ENCODE measurements at regions not wholly inside any gene's neighbourhood (a gene's known extent, or its start where the extent isn't known, plus 50 kb on each side); places are given as distances from the start of the nearest gene placed in this dataset.
A peak's percentile ranks its signal among the peaks of the same experiment; 100 is the strongest.
"Not testable (repeated sequence)": the region's sequence is repeated elsewhere in the genome, so short reads cannot be mapped to it uniquely, and the experiment has no call there.

- not testable (repeated sequence) for DNase-seq (ENCODE audit: low read depth in 4 of 4, low spot score in 3 of 4)
Measured at GRCh38 chr1:143845193-143845592, 126.6 kb downstream of the FAM72C start.

DNA sequence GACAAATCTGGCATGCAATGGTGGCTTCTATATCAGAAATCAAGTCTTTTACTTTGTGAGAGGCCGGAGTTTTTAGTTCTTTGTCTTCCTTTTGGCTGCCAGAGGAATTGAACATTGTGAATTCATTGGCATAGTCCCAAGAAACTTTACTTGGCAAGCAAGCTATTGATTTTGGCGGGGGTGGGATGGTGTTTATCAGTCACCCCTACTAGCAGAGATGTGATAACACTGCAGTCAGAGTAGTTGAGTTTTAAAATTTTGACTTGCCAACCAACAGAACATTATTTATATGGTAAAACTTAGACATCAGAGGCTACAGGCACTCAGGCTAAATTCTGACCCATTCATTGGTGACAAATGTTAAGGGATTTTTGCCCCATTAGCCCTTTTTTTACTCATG is 129.7 kb downstream of the FAM72C start:
- DNase-seq (ENCODE audit: low read depth in 4 of 4, low spot score in 3 of 4) = not testable (repeated sequence)

GRCh38 chr1:143839182-143839581 is 132.6 kb downstream of the FAM72C start:
- DNase-seq (ENCODE audit: low read depth in 4 of 4, low spot score in 3 of 4) = not testable (repeated sequence)

DNA sequence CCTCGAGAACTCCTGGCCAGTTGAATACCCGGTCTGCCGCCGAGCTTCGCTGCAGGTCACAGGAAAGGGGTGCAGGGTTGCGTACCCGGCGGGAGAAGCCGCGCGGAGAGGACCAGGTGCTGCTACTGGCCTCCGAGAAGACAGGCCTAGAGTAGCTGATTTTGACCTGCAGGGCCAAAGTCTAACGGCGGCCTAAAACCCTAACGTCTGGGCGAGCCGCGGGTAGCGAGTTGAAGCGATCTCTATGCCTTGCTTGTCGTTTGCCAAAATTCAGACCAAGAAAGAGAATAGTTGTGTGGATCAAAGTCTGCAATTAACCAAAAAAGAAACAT is 133.2 kb downstream of the FAM72C start:
- not testable (repeated sequence) for DNase-seq (ENCODE audit: low read depth in 4 of 4, low spot score in 3 of 4)

DNA sequence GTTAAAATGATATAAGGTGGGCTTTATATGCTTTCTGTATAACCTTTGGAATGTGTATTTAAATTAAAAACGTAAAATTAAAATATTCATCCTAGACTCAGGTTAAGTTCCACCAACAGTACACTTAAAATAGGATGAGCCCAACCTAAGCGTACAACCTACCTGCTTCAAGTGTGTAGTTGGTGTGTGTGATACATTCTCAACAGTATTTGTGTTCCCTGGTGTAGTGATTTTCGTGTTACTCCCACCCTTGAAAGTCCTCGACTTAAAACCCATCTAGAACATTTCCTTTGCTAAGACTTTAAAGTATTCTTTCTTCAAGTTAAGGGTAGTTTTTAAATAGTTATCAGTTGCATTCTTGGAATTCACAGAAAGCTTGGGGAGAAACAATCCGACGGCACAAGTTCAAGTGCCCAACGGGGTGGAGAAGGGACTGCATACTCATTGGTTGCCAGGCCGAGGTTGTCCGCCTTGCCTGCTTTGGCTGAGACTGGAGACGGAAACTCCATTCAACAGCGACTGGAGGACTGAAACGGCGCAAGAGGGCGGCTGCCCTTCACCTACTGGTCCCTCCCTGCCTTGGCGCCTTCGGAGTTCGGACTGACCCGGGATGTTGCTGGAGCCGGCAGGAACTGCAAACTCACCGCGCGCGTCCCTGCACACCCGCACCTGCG is 133.7 kb downstream of the FAM72C start:
- DNase-seq (ENCODE audit: low read depth in 4 of 4, low spot score in 3 of 4) = not testable (repeated sequence)

DNA sequence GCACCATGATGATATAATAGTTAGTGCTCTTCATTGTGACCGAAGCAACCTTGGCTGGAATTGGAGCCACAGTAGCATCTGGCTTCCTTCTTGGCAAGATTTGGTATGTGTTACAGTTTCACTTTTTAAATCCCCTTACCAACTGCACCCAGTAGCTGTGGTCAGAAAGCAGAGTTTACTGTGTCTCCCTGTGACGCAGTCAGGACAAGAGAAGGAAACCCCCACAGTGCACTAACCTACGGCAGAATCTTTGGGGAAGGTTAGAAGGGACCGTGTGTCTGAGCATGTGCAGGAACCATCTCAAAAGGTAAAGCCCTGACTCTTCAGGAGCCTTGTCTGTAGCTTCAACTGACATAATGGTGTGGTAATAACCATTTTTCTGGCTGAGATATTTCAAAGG is 138.4 kb downstream of the FAM72C start:
- DNase-seq (ENCODE audit: low read depth in 4 of 4, low spot score in 3 of 4) = not testable (repeated sequence)

DNA sequence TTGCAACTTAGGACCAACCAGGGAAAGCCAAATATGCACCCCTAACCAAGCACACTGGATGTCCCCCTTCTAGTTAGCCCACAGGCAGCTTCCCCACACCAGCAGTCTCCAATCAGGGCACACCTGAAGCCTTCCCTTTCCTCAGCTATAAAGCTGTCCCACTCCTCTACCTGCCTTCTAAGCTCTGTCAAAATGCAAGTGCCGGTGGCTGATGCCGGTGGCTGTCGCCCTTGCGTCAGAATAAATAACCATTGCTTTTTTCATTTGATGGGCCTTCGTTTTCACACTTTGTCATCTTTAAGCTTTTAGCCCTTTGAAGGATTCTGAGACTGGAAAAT is 139.4 kb downstream of the FAM72C start:
- not testable (repeated sequence) for DNase-seq (ENCODE audit: low read depth in 4 of 4, low spot score in 3 of 4)

- not testable (repeated sequence) for DNase-seq (ENCODE audit: low read depth in 4 of 4, low spot score in 3 of 4)
Measured at GRCh38 chr1:143831479-143832378, 140.1 kb downstream of the FAM72C start.

DNA sequence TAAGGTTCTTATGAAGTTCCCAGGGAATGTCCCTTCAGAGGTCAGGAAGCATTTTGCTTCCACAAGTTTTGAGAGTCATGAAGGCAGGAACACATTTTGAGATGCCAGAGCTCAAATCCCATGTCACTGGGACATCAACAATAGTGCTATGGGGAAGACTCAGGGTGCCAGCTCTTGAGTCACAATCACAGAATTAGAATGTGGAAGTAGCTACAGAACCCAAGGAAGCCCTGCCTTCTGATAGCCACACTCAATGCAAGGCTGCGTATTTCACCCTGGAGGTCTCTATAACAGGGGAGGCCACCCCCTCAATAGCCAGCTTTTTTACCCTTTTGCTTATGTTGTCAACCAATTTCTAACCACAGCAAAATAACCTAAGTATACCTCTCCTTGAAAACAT is 145.6 kb downstream of the FAM72C start:
- not testable (repeated sequence) for DNase-seq (ENCODE audit: low read depth in 4 of 4, low spot score in 3 of 4)

GRCh38 chr1:143824266-143824665 is 147.5 kb downstream of the FAM72C start:
- not testable (repeated sequence) for DNase-seq (ENCODE audit: low read depth in 4 of 4, low spot score in 3 of 4)

GRCh38 chr1:143820058-143820457 is 151.7 kb downstream of the FAM72C start:
- DNase-seq (ENCODE audit: low read depth in 4 of 4, low spot score in 3 of 4) = not testable (repeated sequence)

DNA sequence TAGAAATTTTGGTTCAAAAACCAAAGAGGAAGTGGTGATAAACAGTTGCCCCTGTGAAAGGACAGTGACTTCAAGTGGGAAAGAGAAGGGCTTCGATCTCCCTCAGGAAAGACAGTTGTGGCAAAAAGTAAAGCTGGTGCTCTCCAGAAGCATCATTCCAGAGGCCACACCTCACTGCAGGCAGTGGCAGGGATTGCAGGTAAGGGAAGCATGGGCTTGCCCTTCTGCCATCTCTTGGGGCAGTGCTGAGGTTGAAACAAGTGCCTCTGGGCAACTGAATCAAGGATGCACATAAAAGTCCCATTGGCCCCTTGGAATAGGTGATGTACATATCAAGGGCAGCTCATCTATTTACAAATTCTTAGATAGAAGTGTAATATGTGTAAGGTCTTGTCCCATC is 155.4 kb downstream of the FAM72C start:
- DNase-seq (ENCODE audit: low read depth in 4 of 4, low spot score in 3 of 4) = not testable (repeated sequence)

GRCh38 chr1:143805374-143805773 is 166.4 kb downstream of the FAM72C start:
- DNase-seq (ENCODE audit: low read depth in 4 of 4, low spot score in 3 of 4) = not testable (repeated sequence)

GRCh38 chr1:143804707-143805356 is 167.0 kb downstream of the FAM72C start:
- DNase-seq (ENCODE audit: low read depth in 4 of 4, low spot score in 3 of 4) = not testable (repeated sequence)

GRCh38 chr1:143803927-143804411 is 167.8 kb downstream of the FAM72C start:
- peak in 1 of 4 donors; percentile 24 for DNase-seq (ENCODE audit: low read depth in 4 of 4, low spot score in 3 of 4)

- not testable (repeated sequence) for DNase-seq (ENCODE audit: low read depth in 4 of 4, low spot score in 3 of 4)
Measured at GRCh38 chr1:143803095-143803494, 168.7 kb downstream of the FAM72C start.

DNA sequence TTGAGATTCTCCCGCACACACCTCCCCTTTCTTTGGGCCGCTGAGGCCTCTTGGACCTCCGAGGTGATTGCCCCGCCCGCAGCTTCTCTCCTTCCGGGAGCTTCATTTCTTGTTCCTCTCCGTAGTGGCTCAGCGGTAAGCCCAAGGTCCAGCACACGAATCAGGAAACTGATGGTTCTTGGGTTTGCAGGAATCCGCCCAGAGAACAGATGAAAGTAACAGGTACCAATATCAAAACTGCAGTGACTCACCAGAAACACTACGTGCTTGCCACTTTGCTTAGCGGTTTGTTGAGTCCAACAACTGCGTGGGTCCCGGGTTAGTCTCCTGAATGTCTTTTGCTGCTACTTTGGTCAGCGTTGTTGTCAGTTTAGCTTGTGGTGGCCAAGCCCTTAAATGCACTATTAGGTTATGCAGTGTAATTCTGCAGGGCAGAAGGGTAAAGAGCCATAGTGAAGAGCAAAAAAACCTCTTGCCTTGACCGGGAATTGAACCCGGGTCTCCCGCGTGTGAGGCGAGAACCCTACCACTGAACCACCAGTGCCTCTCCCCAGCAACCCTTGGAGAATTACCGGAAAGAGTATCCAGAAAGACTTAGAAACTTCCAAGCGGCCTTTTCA is 172.1 kb downstream of the FAM72C start:
- not testable (repeated sequence) for DNase-seq (ENCODE audit: low read depth in 4 of 4, low spot score in 3 of 4)

DNA sequence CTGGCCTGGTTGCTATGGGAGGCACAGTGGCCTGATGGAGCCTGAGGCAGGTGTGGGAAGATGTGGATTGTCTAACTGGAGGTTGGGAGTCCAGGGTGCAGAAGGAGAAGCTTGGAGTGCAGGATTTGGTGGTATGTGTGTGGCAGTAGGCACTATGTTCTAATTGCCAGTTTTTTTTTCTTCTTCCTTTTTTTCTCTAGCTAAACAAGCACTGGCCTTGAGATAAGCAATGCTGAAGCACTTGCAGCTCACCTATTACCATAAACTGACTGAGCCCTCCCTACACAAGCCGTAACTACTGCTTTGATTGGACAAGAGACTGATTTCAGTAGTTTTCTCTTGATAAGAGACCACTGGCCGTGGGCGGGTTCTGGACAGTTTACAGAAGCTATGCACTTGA is 175.4 kb downstream of the FAM72C start:
- DNase-seq (ENCODE audit: low read depth in 4 of 4, low spot score in 3 of 4) = not testable (repeated sequence)

GRCh38 chr1:143792047-143792937 is 179.5 kb downstream of the FAM72C start:
- not testable (repeated sequence) for DNase-seq (ENCODE audit: low read depth in 4 of 4, low spot score in 3 of 4)

DNA sequence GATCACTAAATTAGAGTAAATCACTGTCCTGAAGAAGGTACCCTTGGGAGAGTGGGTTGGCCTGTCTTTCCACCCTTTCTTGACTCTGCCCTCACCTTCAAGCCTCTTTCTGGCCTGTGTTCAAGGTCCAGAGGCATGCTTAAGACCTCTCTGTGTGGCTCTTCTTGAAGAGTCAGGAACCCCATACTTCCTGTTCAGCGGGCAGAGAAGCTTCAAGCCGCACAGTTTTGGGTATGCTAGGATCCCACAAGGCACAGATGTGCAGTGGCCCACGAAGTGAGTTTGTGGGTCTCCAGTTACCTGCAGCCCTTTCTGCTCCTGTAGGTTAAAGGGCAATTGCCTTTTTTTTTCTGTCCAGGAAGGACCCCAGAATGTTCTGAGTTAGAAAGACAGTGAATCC is 185.4 kb downstream of the FAM72C start:
- not testable (repeated sequence) for DNase-seq (ENCODE audit: low read depth in 4 of 4, low spot score in 3 of 4)
